ENCODE measurements at regions not wholly inside any gene's neighbourhood (a gene's known extent, or its start where the extent isn't known, plus 50 kb on each side); places are given as distances from the start of the nearest gene placed in this dataset.

DNA sequence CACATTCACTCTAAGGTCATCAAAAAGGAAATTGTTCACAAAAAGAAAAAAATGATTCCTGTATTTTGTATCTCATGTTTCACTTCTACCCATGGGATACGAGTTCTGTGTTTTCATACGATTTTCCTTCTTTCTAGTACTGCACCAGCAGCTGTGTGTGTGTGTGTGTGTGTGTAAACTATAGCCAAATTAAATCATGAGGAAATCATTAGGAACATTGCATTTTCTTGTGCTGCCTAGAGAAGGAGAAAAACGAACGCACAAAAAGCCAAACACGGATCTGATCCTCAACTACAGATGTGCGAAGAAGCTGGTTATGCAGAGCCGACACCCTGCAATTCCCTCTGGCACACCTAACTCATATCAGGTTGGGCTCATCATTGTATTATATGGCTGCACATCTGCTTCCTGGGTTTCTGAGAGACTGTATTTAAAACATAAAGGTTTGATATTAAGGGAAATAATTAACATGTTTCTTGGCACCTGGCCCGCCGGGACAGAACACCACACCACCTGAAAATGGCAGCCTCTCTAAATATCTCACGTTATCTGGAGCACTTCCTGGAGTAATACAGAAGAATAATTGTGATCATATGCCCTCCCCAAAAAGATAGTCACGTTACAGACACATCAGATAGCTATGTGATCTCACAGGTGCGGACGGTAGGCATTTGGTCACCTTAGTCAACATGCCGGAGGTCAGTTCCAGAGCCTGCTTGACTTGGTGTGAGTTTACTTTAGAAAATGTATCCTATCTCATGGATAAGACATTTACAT is 586.3 kb upstream of the SALL3 start:
- FAIRE-seq: no peak

DNA sequence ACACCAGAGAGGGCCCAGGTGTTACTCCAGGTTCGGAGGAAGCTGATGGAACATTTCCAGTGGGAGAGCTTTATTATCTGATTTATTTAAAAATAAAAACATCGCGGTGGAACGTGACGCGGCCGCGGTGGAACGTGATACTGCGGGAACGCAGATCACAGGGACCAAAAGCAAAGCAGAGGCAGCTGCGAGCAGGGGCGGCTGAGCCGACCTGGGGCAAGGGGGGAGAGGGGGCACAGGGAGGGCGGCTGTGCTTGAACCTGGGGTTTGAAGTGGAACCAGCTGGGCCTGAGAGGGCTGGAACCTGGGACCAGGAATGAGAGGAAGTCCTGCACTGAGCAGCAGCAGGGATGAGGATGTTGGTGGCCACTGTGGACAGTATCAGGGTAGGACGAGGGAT is 583.5 kb upstream of the SALL3 start:
- FAIRE-seq: no peak

DNA sequence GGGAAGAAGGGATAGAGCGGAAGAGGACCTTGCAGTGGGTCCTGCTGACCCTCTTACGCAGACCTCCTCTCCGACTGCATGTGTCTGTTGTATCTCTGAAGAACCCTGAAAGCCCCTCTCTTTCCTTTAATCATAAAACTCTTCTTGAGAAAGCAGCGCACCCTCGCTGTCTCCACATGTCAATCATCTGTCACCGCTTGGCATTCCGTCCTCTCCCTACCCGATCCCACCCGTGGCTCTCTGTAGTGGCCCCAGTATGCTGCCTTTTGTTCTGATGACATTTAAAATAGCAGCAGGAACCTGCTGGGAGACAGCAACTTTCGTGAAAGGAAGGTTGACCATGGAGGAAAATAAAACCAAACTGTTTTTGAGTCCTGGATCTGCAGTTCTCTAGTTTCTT is 582.9 kb upstream of the SALL3 start:
- no peak for FAIRE-seq

DNA sequence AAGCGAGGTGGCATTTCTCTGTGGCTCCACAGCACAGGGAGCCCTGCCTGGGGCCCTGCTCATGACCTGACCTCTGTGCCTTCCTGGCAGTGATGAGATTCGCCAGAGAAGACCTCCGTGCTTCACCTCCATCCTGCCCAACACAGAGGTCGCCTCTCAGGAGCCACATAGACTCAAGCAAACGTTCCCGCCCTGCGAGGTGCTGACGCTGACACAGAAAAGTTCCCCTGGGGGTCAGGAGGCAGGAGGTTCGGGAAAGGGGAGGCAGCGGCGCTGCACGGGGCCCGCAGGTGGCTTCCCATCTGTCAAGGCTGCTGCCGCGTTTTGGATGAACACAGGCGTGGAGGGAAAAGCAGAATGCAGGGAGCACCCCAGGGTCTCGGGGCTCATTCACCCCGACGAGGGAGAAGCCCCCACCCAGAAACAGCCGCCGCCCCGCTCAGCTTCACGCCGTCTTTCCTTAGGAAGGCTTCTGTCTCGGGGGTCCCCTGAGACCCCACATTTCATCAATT is 579.6 kb upstream of the SALL3 start:
- no peak for FAIRE-seq

DNA sequence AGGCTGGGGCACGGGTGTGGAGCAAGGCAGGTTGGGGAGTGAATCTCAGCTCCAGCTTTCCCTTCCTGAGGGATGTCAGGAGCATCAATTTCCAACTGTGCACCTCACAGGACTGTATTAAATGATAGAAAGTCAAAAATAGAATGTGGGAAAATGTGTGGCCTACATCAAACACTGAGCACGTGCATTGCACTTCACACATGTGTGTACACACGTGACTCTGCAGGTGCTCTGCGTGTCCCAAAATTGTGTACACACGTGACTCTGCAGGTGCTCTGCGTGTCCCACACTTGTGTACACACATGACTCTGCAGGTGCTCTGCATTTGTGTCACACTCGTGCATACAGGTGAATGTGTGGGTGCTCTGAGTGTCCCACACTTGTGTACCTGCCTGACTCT is 577.2 kb upstream of the SALL3 start:
- no peak for FAIRE-seq

DNA sequence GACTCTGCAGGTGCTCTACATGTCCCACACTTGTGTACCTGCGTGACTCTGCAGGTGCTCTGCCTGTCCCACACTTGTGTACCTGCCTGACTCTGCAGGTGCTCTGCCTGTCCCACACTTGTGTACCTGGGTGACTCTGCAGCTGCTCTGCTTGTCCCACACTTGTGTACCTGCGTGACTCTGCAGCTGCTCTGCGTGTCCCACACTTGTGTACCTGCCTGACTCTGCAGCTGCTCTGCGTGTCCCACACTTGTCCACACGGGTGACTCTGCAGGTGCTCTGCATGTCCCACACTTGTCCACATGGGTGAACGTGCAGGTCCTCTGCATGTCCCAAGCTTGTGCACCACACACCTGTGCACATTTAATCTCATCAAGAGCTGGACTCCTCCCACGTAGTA is 576.7 kb upstream of the SALL3 start:
- FAIRE-seq: no peak

DNA sequence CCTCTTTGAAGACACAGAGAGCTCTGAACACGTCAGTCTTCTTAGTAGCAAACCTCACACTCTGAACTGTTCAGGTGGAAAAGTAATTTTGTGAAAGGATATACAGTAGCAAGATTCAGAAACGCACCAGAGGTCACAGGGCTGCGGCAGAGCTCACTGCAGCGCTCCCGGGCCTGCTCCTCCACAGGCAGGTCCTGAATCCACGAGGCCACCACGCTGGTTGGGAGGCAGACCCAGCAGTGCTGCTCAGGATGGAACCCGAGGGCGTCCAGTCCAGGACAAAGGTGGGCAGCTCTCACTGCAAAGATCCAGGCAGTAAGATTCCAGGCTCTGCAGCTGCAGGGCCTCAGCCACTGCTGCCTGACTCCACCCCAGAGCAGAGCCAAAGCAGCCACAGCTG is 576.2 kb upstream of the SALL3 start:
- FAIRE-seq: no peak

DNA sequence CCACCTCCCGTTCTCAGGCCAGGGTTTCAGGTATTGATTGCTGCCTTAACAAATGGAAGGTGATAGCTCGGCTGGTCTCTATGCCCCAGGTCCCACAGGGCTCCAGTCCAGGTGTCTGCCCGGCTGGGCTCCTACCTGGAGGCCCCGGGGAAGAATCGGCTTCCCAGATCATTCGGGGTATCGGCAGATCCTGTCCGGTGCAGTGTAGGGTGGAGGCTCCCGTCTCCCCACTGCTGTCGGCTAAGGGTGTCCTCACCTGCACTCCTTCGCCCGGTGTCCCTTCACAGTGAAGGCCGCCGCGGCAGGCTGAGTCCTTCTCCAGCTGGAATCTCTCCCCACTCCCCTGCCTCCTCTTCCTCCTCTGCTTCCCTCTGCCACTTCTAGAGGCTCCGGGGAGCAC is 573.9 kb upstream of the SALL3 start:
- no peak for FAIRE-seq

DNA sequence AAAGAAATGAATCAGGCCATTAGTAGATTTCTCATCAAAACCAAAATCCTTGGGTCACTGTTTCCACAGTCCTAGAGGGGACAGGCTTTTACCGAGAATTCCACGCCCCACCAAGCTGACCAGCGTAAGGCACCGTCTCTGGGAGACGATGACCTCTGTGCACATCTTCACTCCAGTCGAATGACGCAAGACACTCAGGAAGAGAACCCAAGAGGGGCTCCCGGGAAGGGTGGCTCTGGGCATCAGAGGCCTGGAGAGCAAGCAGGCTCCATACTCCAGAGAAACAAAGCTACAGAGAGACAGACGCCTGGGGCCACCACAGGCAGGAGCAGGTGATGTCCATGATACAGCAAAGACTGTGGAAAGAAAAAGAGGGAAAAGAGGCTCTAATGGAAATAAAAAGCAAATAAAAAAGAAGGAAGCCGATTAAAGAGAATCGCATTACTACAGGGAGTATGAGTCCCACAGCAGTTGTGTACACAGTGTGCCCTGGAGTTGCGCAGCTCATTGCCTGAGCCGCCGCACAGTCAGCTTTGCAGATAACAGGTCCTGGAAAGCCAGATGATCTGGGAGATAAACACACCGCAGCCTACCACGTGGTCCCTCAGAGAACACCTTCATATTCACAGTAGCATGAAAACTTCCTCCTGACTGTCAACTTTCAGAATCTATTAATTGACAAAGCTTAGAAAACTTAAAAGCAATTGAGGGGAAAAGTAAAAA is 572.7 kb upstream of the SALL3 start:
- FAIRE-seq: no peak

DNA sequence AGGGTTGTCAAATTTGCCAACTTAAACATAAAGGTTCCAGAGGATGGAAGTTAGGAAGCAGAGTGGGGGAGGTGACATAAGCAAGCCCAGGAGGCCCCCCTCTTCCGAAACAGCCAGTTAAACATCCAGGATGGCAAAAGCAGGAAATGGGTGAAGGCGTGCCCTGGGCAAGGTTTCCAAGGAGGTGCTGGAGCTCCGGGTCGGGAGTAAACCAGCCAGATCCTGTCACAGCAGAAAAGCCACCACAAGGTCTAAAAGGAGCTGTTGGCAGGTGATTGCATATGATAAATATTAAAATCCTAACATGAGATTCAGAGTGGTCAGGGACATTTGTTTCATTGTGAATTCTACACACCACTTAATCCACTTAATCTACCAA is 572.2 kb upstream of the SALL3 start:
- no peak for FAIRE-seq

DNA sequence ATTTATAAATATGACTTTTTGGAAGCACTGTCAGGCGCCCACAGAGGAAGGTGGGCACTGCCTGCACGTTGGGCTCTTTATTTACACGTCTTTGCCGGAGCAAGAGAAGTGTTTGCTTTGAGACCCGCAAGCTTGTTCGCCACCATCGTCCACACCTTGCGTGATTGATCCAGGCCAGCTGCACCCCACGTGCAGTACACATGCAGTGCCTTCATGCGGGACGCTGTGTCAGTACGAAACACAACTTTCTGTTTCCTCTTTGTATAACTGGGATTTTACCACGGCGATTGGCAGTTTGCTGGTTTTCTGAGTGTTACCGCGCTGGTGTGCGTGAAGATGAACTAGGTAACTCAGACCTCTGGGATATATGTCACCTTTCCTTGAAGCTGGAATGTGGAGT is 571.0 kb upstream of the SALL3 start:
- no peak for FAIRE-seq

DNA sequence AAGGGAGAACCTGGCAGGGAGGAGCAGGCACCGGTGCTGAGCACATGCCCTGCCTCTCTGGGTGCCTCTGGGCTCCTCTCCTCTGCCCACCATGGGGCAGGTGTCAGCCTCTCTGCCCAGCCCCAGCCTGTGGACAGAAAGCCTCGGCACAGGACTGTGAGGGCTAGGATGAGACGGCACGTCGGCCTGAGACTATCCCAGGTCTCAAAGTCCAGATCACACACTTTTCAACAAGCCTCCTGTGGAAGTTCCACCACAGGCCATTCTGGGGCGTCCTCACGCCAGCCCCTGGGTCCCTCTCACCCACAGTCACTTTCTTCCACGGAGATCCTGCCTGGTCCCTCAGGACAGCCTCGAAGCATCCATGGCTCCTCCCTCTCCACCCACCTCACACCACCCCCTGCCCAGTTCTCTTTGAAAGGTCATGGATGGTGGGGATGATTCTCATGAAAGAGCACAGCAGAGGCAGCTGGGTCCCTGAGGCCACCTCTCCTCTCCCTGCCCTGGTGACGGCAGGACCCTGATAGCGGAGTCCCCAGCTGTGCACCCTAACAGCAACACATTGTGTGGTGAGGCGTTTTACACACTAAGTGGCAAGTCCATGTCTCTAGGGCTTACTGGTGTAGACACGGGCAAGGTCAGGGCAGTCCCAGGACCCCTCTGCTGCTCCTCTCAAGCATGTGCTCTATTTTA is 569.4 kb upstream of the SALL3 start:
- FAIRE-seq: no peak

DNA sequence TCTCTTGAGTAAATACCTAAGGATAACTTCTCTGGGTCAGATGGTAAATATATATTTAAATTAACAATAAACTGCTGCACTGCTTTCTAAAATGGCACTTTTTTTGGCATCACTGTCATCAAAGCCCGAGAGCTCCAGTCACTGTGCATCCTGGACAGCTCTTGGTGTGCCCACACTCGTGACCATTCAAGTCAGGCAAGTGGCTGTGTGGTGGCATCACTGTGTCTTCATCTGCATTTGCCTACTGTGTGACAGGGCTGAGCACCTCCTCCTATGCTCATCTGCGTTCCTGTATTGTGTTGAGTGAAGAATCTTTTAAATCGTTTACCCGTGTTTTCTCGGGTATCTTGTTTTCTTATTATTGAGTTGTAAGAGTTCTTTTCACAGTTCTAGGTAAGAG is 568.1 kb upstream of the SALL3 start:
- FAIRE-seq: no peak

DNA sequence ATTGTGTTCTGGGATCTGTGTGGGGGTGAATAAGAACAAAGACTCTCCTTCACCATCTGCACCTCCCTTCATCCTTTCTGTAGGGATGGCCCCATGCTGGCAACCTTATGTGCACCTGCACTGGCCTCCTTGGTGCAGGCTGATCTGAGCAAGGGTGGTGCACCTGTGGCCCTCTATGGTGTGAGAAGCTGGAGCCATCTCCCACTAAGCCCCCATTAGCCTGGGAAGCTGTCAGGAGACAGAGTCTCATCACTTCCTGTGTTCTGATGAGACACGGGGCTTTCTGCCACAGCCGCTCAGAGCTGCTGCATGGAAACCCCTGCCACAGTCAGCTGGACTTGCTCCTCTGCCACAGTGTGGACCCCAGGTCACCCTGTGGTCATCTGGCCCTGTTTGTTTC is 565.3 kb upstream of the SALL3 start:
- no peak for FAIRE-seq

DNA sequence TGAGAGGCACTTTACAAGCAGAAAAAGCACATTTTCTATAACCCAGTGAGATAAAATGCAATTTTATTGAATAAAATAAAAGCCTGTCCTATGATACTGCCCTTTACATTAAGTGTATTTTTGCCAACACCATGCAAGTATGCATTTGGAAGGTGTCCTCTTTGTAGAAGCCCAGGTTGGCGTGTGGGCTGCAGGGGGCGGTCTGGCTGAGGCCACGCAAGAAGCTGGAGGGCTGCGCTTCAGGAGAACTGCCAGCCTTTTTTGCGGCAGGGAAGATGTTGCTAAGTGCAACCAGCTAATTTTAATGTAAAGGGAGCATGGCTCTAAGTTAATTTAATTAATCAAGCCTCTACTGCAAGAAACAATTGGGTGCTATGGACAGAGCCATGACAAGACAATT is 562.8 kb upstream of the SALL3 start:
- no peak for FAIRE-seq

DNA sequence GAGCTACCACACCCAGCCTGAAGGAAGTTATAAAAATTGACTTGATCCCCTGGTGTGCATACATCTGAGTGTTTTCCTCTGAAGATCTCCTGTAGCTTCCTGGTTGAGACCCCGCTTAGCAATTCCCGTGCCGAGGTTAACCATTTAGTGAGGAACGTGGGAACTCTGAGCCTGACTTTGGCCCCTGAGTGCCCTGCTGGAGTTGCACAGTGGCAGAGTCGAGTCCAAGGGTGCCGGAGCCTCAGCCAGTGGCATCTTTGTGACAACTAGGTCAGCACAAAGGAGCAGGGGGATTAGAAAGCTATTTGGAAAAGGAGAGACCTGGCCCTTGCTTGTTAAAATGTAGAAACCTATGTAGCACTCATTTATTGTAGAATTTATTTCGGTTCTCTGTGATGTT is 561.2 kb upstream of the SALL3 start:
- FAIRE-seq: no peak

DNA sequence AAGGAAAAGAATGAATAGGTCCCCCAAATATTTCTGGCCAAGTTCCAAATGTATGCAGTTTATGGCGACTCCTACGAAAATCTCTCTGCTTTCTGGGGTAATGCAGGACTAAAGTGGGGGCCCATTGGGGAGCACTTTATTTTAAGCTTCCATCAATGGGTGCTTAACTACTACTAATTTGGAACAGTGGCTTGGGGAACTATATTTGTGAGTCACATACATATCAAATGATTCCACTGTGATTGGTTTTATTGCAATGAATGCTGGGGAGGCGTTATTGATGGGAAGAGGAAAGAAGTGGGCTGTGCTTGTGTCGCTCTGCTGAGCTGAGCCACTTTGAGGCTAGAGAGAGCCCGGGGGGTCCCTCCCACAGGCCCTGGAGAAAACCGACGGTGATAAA is 560.4 kb upstream of the SALL3 start:
- FAIRE-seq: no peak

DNA sequence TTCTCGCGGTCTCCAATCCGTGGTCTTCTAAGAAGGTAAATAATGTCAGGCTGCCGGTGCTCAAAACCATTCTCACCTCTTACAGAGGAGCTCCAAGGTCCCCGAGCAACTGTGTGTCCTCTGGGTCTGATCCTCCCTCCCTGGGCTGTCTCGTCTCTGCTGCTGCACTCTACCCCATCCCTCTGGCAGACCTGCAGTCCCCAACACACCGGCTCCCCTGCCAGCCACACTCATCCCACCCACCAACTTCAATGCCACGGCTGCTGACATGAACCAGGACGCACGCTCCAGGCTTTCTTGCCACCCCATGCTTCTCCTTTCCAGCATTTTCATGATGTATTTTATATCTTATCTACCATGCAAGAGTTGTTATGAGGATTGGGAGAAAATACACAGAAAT is 559.5 kb upstream of the SALL3 start:
- FAIRE-seq: no peak

DNA sequence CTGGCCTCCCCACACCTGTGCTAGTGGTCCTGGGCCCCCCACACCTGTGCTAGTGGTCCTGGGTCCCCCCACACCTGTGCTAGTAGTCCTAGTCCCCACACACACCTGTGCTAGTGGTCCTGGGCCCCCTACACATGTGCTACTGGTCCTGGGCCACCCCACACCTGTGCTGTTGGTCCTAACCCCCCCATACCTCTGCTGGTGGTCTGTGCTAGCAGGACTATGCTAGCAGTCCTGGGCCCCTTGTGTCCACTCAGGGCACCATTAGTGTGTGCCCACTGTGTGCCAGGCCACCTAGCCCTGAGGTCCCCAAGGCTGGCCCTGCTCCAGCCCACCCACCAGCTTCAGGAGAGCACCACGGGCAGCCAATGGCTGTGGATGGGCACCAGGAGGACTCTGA is 558.2 kb upstream of the SALL3 start:
- no peak for FAIRE-seq

DNA sequence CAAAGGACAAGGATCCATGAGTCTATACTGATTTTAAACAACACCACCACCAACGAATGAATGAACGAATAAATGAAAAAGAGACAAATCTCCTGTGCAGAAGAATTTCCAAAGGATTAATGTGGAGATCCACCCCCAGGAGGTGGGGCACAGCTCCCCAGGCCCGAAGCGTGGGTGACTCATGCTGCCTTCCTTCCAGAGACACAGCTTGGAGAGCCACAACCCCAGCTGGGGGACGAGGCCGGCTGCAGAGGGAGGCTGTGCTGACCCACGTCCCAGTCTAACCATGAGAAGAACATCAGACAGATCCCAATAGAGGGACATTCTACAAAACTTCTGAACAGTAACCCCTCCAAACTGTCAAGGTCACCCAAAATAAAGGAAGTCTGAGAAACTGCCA is 557.3 kb upstream of the SALL3 start:
- FAIRE-seq: no peak

DNA sequence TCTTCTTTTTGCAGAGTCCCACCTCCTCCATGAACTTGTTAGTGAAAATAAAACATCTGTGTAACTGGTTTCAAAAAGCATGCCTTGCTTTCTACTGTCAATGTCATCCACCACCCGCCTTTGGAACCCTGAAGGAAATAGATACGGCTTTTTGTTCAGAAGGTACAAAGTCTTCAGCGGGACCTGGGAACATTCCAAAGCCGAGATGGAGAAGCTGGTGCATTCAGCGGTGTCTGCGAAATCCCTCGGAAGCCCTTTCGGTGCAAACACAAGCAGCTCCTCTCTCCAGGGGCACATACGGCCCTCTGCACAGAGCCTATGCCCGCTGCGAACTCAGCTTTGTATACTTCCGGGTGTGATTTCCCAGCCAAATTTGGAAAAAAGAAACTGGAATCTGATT is 555.8 kb upstream of the SALL3 start:
- FAIRE-seq: no peak

DNA sequence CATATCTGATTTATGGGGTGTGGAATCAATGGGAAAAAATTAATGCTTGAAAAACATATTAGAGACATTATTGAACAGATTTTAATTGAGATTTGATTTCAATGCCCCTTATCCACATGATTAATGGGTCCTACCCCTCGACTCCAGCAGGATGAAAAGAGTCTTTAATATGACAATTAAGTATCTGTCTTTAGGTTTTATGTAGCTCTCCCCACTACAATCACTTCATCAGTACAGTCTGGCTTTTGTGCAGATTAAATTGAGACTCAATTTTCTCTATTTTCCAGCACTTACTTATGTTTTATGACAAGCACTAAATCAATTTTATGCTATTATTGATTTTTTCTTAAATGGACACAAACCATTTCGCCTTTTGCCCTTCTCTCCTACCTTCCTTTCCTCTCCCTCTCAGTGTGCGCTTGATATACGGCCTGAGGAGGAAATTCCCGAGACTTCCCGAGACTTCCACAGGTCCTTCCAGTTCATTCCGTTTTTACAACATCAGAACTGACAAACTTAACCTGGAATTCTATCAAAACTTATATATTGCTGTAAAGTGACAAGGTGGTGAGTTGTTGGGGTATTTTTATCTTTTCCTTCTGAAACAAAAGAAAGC is 555.1 kb upstream of the SALL3 start:
- no peak for FAIRE-seq

DNA sequence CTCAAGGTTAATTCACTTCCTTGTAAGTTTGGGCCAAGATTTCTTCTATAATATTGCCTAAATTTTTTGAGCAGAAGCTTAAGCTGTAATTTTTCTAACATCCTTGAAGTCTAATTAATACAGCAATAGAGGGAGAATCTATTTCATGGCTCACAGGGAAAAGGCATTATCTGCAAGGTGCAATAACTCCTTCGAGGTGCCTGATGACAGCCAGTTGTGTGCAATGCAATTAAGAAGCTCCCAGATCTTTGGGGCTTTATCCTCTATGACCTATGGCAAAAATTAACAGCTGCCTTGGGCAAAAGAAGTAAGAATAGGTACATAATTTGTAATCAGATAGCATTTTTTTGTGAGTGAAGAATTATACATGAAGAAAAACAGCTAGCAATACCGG is 554.6 kb upstream of the SALL3 start:
- no peak for FAIRE-seq

DNA sequence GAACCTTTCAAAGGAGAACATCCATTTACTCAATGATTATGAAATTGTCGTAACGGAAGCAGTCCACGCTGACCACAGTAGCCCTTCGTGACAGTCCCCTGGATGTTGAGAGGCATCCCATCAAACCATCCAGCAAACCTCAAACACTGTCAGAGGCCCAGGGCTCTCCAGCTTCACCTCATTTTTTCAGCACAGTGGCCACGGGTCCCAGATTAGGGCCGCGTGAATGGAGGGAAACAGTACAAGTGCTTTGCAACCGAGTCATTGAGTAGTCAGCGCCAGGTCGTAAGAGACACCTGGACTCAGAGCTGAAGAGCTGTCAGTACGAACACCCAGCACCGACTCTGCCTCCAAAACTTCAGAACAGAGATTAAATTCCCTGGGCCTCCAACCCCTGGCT is 552.5 kb upstream of the SALL3 start:
- no peak for FAIRE-seq
